CD14-positive monocyte (primary cell): ENCODE measurements at regions not wholly inside any gene's neighbourhood (a gene's known extent, or its start where the extent isn't known, plus 50 kb on each side); places are given as distances from the start of the nearest gene placed in this dataset.

Experiments used
- DNase-seq, 3 donors: peaks; one replicate each; pipeline ENCODE4 v3.0.0-alpha.2; 2011 to 2022
- H2AFZ ChIP-seq: 2 replicates; pipeline ENCODE4 v1.6.0; 2012; ENCODE audit warnings: mild to moderate bottlenecking, low read depth, low read length, inconsistent platforms; ENCODE audit not compliant: insufficient read depth, poor library complexity, severe bottlenecking
- H3K27ac ChIP-seq, 2 donors: 1 replicate in 1 of 2; 2 replicates in 1 of 2; pipeline ENCODE4 v1.5.1; 2012 to 2013; ENCODE audit warnings: low read length in 2 of 2, control low read depth in 1 of 2, inconsistent platforms in 1 of 2, low read depth in 1 of 2, mild to moderate bottlenecking in 1 of 2
- H3K27me3 ChIP-seq, 2 donors: one replicate each; pipeline versions ENCODE4 v1.6.0 to v1.6.1; 2011 to 2013; ENCODE audit warnings: low read length in 2 of 2; ENCODE audit not compliant: control insufficient read depth in 2 of 2, insufficient read depth in 2 of 2
- H3K36me3 ChIP-seq, 2 donors: replicated peaks in 1 of 2; 1 replicate in 1 of 2; 2 replicates in 1 of 2; pipeline versions ENCODE4 v1.5.1 to v1.6.1; 2012 to 2013; ENCODE audit warnings: low read length in 2 of 2, control low read depth in 1 of 2, inconsistent platforms in 1 of 2, mild to moderate bottlenecking in 1 of 2; ENCODE audit not compliant: insufficient read depth in 2 of 2, control insufficient read depth in 1 of 2
- H3K4me1 ChIP-seq, 2 donors: 1 replicate in 1 of 2; 2 replicates in 1 of 2; pipeline versions ENCODE4 v1.5.1 to v1.6.1; 2012 to 2013; ENCODE audit warnings: low read length in 2 of 2, control low read depth in 1 of 2, inconsistent platforms in 1 of 2, mild to moderate bottlenecking in 1 of 2, moderate library complexity in 1 of 2; ENCODE audit not compliant: insufficient read depth in 2 of 2, control insufficient read depth in 1 of 2
- H3K4me2 ChIP-seq: replicated peaks from 2 replicates; pipeline ENCODE3; 2012; ENCODE audit warnings: low read length, moderate library complexity, mild to moderate bottlenecking; ENCODE audit not compliant: poor library complexity, severe bottlenecking; ENCODE audit errors: extremely low read depth
- H3K4me3 ChIP-seq, 3 experiments: fragments of 200-600 bp in 1 of 3; sonication (generic) in 1 of 3; replicated peaks in 1 of 3; 1 replicate in 2 of 3; 2 replicates in 1 of 3; pipeline ENCODE4 v1.5.1; 2011 to 2013; ENCODE audit warnings: low read length in 3 of 3, mild to moderate bottlenecking in 3 of 3, control low read depth in 2 of 3, low read depth in 2 of 3, inconsistent platforms in 1 of 3, moderate library complexity in 1 of 3
- H3K79me2 ChIP-seq: 2 replicates; pipeline ENCODE4 v1.6.0; 2012; ENCODE audit warnings: mild to moderate bottlenecking, control low read depth, inconsistent platforms, low read length, moderate library complexity; ENCODE audit not compliant: insufficient read depth
- H3K9ac ChIP-seq: 2 replicates; pipeline ENCODE4 v1.6.0; 2017; ENCODE audit warnings: low read length, mild to moderate bottlenecking; ENCODE audit not compliant: insufficient read depth, poor library complexity, severe bottlenecking
- H3K9me3 ChIP-seq, 2 donors: replicated peaks in 1 of 2; 1 replicate in 1 of 2; 2 replicates in 1 of 2; pipeline versions ENCODE4 v1.5.1 to v1.6.1; 2012 to 2013; ENCODE audit warnings: low read length in 2 of 2, control low read depth in 1 of 2; ENCODE audit not compliant: control insufficient read depth in 1 of 2, insufficient read depth in 1 of 2
- H4K20me1 ChIP-seq: 2 replicates; pipeline ENCODE4 v1.6.0; 2012; ENCODE audit warnings: mild to moderate bottlenecking, low read length, control low read depth, moderate library complexity; ENCODE audit not compliant: insufficient read depth
- H3K27ac Mint-ChIP-seq, 7 donors: one replicate each; pipeline ENCODE4 v1.8.0; 2020; ENCODE audit warnings: mild to moderate bottlenecking in 7 of 7, mixed read lengths in 7 of 7, moderate library complexity in 6 of 7, inconsistent platforms in 2 of 7
- H3K27me3 Mint-ChIP-seq, 3 donors: one replicate each; pipeline ENCODE4 v1.8.0; 2021 to 2022; ENCODE audit warnings: low read depth in 3 of 3, mild to moderate bottlenecking in 3 of 3, mixed read lengths in 3 of 3, moderate library complexity in 3 of 3, inconsistent platforms in 1 of 3
- H3K36me3 Mint-ChIP-seq, 2 donors: one replicate each; pipeline ENCODE4 v1.8.0; 2020; ENCODE audit warnings: mixed read lengths in 2 of 2, inconsistent platforms in 1 of 2, mild to moderate bottlenecking in 1 of 2
- H3K4me1 Mint-ChIP-seq: one replicate; pipeline ENCODE4 v1.8.0; 2020; ENCODE audit warnings: mild to moderate bottlenecking, mixed read lengths
- H3K4me3 Mint-ChIP-seq, 2 donors: one replicate each; pipeline ENCODE4 v1.8.0; 2020; ENCODE audit warnings: mild to moderate bottlenecking in 2 of 2, mixed read lengths in 2 of 2, moderate library complexity in 1 of 2
- H3K9me3 Mint-ChIP-seq, 7 donors: one replicate each; pipeline ENCODE4 v1.8.0; 2020 to 2022; ENCODE audit warnings: mixed read lengths in 7 of 7, mild to moderate bottlenecking in 6 of 7, moderate library complexity in 6 of 7, inconsistent platforms in 2 of 7
- WGBS: methylation state at CpG from one replicate; pipeline ENCODE4 v1.1.5; 2013; ENCODE audit warnings: missing lambda C conversion rate; ENCODE audit not compliant: insufficient coverage; 5-methylcytosine and 5-hydroxymethylcytosine counted together
- intact Hi-C, 2 donors: fragments of 100-400 bp; cut with micrococcal nuclease; formaldehyde crosslinking; loops; one replicate each; pipeline versions ENCODE4 v1.15.0 to v1.15.1; 2023
- TF ChIP-seq, protein P1 (sequence below): fragments of 200-600 bp; IDR thresholded peaks from one replicate; pipeline ENCODE4 v1.8.0; 2022; ENCODE audit warnings: antibody characterized with exemption, mild to moderate bottlenecking

GRCh38 chr6:163902993-163903392 is 488.5 kb downstream of the QKI start:
- TF ChIP-seq, protein P1, sequence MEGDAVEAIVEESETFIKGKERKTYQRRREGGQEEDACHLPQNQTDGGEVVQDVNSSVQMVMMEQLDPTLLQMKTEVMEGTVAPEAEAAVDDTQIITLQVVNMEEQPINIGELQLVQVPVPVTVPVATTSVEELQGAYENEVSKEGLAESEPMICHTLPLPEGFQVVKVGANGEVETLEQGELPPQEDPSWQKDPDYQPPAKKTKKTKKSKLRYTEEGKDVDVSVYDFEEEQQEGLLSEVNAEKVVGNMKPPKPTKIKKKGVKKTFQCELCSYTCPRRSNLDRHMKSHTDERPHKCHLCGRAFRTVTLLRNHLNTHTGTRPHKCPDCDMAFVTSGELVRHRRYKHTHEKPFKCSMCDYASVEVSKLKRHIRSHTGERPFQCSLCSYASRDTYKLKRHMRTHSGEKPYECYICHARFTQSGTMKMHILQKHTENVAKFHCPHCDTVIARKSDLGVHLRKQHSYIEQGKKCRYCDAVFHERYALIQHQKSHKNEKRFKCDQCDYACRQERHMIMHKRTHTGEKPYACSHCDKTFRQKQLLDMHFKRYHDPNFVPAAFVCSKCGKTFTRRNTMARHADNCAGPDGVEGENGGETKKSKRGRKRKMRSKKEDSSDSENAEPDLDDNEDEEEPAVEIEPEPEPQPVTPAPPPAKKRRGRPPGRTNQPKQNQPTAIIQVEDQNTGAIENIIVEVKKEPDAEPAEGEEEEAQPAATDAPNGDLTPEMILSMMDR: no peak
- no peak overlapping the region for H3K27ac ChIP-seq
- DNase-seq: no peak
- H3K36me3 ChIP-seq: no peaks in the 10 kb centered on the region
- H3K9me3 Mint-ChIP-seq: peaks cover 0 to 3% (median 0%) of the 10 kb centered on the region in 7 donors
- H4K20me1 ChIP-seq: no peaks in the 10 kb centered on the region
- no peak overlapping the region for H3K4me2 ChIP-seq
- H3K27me3 Mint-ChIP-seq: peaks cover 0 to 15% (median 5%) of the 10 kb centered on the region in 3 donors
- H3K36me3 Mint-ChIP-seq: no peaks in the 10 kb centered on the region
- H3K4me1 ChIP-seq: no peaks in the 10 kb centered on the region
- H3K4me3 Mint-ChIP-seq: no peak overlapping the region
- H3K27ac Mint-ChIP-seq: no peak overlapping the region
- intact Hi-C loops: no loop called here
- no peak overlapping the region for H3K9ac ChIP-seq
- 100% methylated on average over 5 of the region's 8 CpGs for WGBS
- no peaks in the 10 kb centered on the region for H3K9me3 ChIP-seq
- no peak overlapping the region for H2AFZ ChIP-seq
- H3K27me3 ChIP-seq: no peaks in the 10 kb centered on the region
- H3K4me1 Mint-ChIP-seq: no peaks in the 10 kb centered on the region
- H3K4me3 ChIP-seq: no peak overlapping the region
- H3K79me2 ChIP-seq: no peaks in the 10 kb centered on the region

DNA sequence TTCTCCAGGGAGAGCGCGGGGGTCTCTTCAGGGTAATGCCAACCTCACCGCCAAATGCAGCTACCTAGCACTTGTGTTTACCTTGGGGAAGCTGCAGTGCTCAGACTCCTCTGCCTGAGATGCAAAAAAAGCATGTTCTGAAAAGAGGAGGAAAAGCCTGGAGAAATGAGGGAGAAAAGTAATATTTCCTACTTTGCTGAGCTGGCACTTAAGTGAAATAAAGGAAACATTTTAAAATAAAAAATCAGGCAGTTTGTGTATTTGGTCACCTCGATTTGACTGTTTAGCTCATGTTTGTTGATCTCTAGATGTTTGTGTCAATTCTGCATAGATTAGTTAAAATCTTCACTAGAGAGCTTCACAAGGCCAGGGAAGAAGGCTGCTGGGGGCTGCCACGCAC is 487.2 kb downstream of the QKI start:
- WGBS: 93% methylated on average over 3 of the region's 5 CpGs
- no peaks in the 10 kb centered on the region for H4K20me1 ChIP-seq
- DNase-seq: no peak
- Mint-ChIP-seq H3K9me3 (peaks cover 0 to 5% (median 0%) of the 10 kb centered on the region in 7 donors), H3K27me3 (peaks cover 0 to 13% (median 3%) of the 10 kb centered on the region in 3 donors), H3K4me1 (no peaks in the 10 kb centered on the region), H3K36me3 (no peaks in the 10 kb centered on the region), H3K4me3 (no peak overlapping the region), H3K27ac (no peak overlapping the region)
- no peak overlapping the region for H3K27ac ChIP-seq
- intact Hi-C loops: no loop called here
- H2AFZ ChIP-seq: no peak overlapping the region
- H3K27me3 ChIP-seq: no peaks in the 10 kb centered on the region
- no peaks in the 10 kb centered on the region for H3K4me1 ChIP-seq
- H3K79me2 ChIP-seq: no peaks in the 10 kb centered on the region
- no peak overlapping the region for H3K4me3 ChIP-seq
- TF ChIP-seq, protein P1: no peak
- no peaks in the 10 kb centered on the region for H3K36me3 ChIP-seq
- H3K4me2 ChIP-seq: no peak overlapping the region
- H3K9me3 ChIP-seq: no peaks in the 10 kb centered on the region
- H3K9ac ChIP-seq: no peak overlapping the region
